ENCODE measurements at regions not wholly inside any gene's neighbourhood (a gene's known extent, or its start where the extent isn't known, plus 50 kb on each side); places are given as distances from the start of the nearest gene placed in this dataset.

DNA sequence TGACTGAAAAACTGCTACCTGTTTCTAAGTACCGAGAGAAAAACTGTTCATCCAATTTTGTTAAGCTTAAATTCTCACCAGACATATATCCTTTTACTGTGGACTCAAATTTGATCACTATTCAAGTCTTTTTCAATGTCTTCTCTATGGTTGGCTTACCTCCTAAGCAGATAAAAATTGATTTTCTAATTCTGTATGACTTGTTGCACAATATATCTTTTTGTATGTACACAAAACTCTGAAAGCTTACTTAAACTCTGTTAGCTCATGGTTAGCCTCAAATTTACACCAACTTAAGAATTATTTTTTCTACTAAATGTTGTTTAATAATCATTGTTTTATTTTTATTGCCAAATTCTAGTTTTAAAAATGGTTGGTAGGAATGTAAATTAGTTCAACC is 715.4 kb downstream of the LTN1 start:
- TF ChIP-seq, protein P1, sequence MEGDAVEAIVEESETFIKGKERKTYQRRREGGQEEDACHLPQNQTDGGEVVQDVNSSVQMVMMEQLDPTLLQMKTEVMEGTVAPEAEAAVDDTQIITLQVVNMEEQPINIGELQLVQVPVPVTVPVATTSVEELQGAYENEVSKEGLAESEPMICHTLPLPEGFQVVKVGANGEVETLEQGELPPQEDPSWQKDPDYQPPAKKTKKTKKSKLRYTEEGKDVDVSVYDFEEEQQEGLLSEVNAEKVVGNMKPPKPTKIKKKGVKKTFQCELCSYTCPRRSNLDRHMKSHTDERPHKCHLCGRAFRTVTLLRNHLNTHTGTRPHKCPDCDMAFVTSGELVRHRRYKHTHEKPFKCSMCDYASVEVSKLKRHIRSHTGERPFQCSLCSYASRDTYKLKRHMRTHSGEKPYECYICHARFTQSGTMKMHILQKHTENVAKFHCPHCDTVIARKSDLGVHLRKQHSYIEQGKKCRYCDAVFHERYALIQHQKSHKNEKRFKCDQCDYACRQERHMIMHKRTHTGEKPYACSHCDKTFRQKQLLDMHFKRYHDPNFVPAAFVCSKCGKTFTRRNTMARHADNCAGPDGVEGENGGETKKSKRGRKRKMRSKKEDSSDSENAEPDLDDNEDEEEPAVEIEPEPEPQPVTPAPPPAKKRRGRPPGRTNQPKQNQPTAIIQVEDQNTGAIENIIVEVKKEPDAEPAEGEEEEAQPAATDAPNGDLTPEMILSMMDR (conservative IDR thresholded peaks at IDR 0.05): no peak
- TF ChIP-seq ZFX (IDR thresholded peaks at IDR 0.05): no peak
